ENCODE measurements at regions not wholly inside any gene's neighbourhood (a gene's known extent, or its start where the extent isn't known, plus 50 kb on each side); places are given as distances from the start of the nearest gene placed in this dataset.

DNA sequence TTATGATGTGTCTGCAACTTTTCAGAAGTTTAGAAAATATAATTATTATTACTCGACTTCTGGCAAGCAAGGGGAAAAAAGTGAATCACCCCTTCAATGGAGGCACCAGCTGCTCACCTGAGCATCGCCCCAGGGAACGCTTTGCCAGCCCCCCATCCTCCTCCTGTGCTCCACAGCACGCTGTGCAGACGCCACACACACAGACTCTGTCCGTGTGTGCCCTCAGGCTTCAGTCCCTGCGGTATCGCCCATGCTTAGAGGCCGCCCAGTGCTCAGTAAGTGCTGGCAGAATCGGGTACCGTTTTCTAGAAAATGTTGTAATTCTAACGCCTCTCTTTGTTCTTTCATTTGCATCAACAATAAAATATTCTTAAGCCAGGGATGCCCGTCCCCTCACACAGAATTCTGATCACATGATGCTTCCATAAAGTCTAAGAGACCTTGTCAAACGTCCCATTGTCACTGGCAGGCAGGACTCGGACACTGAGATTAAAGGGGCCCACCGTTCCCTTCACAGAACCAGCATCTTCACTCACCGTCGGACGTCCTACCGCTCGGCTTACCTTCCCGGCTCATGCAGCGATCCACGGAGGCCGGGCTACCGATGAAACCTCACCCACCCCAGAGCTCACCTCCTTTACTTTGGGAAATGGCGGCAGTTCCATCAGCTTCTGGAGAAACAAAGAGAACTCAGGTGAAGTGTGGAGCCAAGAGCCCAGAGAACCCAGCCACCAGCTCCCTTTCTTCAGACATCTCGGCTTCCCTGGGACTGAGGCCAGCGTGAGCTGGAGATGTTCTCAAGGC is 105.5 kb downstream of the DLL1 start:
- in situ Hi-C loops (cut with HindIII; ENCODE audit: low pct_unique_long_range_greater_than_20kb, low sequenced_read_pairs) = no loop called here
- no peak for DNase-seq (ENCODE audit: low read depth, low spot score)

GRCh38 chr6:170184316-170184715 is 106.6 kb downstream of the DLL1 start:
- DNase-seq (ENCODE audit: low read depth, low spot score) = no peak
- in situ Hi-C loops (cut with HindIII; ENCODE audit: low pct_unique_long_range_greater_than_20kb, low sequenced_read_pairs) = no loop called here

DNA sequence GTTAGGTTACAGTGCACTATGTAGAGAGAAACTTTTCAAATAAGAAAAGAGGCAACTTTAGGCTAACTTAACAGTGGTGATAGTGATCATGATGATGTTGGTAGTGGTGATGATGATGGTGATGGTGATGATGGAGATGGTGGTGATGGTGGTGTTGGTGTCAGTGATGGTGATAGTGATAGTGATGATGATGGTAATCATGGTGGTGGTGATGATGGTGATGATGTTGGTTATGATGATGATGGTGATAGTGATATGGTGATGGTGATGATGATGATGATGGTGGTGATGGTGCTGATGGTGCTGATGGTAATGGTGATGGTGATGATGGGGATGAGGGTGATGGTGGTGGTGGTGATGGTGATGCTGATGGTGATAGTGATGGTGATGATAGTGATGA is 107.4 kb downstream of the DLL1 start:
- in situ Hi-C loops (cut with HindIII; ENCODE audit: low pct_unique_long_range_greater_than_20kb, low sequenced_read_pairs) = no loop called here
- DNase-seq (ENCODE audit: low read depth, low spot score) = no peak

GRCh38 chr6:170182781-170183120 is 108.1 kb downstream of the DLL1 start:
- in situ Hi-C loops (cut with HindIII; ENCODE audit: low pct_unique_long_range_greater_than_20kb, low sequenced_read_pairs) = no loop called here
- no peak for DNase-seq (ENCODE audit: low read depth, low spot score)

DNA sequence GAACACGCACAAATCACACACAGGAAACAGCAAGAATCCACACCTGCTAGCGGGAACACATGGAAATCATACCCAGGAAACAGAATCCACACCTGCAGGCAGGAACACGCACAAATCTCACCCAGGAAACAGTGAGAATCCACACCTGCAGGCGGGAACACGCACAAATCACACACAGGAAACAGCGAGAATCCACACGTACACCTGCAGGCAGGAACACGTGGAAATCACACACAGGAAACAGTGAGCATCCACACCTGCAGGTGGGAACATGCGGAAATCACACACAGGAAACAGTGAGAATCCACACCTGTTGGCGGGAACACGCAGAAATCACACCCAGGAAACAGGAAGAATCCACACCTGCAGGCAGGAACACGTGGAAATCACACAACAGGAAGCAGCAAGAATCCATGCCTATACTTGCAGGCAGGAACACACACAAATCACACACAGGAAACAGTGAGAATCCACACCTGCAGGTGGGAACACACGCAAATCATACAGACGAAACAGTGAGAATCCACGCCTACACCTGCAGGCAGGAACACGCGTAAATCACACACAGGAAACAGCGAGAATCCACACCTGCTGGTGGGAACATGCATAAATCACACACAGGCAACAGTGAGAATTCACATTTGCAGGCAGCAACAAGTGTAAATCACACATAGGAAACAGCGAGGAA is 108.6 kb downstream of the DLL1 start:
- no peak for DNase-seq (ENCODE audit: low read depth, low spot score)
- in situ Hi-C loops (cut with HindIII; ENCODE audit: low pct_unique_long_range_greater_than_20kb, low sequenced_read_pairs) = no loop called here

GRCh38 chr6:170181338-170181690 is 109.6 kb downstream of the DLL1 start:
- no peak for DNase-seq (ENCODE audit: low read depth, low spot score)
- in situ Hi-C loops (cut with HindIII; ENCODE audit: low pct_unique_long_range_greater_than_20kb, low sequenced_read_pairs) = no loop called here

GRCh38 chr6:170180671-170181337 is 110.1 kb downstream of the DLL1 start:
- DNase-seq (ENCODE audit: low read depth, low spot score) = no peak
- in situ Hi-C loops (cut with HindIII; ENCODE audit: low pct_unique_long_range_greater_than_20kb, low sequenced_read_pairs) = no loop called here

- in situ Hi-C loops (cut with HindIII; ENCODE audit: low pct_unique_long_range_greater_than_20kb, low sequenced_read_pairs) = no loop called here
- no peak for DNase-seq (ENCODE audit: low read depth, low spot score)
Observed at GRCh38 chr6:170179616-170180324, 111.1 kb downstream of the DLL1 start.

DNA sequence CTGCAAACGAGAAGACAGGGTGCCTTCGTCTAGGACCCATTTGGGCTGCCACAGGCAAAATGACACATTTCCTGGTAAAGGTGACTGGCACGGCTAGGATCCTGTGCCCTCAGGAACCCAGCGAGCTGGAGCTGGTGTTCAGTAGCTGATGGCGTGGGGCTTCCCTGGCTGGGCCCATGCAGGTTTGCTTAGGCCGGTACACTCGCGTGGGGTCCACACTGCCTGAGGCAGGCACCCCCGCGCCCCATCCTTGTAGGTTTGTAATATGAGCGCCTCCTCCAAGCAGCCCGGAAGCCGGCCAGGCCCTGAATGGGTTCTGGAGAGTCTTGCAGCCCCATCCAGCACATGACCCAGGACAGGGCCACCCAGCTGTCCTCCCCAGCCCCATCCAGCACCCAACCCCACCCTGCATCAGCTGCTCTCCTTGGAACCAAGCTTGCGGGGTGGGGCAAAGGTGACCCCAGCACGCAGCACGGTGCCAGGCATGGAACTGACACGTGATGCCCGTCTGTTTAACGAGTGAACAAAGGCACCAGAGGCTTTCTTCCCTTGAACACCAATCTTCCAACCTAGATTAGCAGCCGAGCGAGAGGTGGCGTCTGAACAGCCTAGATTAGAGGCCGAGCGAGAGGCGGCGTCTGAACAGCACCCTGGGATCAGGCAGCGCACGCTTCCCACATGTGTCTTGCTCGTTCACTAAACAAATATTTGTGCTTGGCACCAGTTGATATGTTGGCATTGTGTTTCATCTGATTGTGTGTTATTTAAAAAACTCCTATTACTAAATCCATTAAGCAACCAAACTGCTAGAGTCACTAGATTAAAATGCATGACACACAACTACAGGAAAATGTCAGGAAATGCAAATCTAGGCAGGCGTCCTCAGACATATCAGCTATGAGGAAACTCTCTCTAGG is 112.1 kb downstream of the DLL1 start:
- no peak for DNase-seq (ENCODE audit: low read depth, low spot score)
- in situ Hi-C loops (cut with HindIII; ENCODE audit: low pct_unique_long_range_greater_than_20kb, low sequenced_read_pairs) = no loop called here

- no peak for DNase-seq (ENCODE audit: low read depth, low spot score)
- in situ Hi-C loops (cut with HindIII; ENCODE audit: low pct_unique_long_range_greater_than_20kb, low sequenced_read_pairs) = no loop called here
Observed at GRCh38 chr6:170177772-170178560, 112.9 kb downstream of the DLL1 start.

DNA sequence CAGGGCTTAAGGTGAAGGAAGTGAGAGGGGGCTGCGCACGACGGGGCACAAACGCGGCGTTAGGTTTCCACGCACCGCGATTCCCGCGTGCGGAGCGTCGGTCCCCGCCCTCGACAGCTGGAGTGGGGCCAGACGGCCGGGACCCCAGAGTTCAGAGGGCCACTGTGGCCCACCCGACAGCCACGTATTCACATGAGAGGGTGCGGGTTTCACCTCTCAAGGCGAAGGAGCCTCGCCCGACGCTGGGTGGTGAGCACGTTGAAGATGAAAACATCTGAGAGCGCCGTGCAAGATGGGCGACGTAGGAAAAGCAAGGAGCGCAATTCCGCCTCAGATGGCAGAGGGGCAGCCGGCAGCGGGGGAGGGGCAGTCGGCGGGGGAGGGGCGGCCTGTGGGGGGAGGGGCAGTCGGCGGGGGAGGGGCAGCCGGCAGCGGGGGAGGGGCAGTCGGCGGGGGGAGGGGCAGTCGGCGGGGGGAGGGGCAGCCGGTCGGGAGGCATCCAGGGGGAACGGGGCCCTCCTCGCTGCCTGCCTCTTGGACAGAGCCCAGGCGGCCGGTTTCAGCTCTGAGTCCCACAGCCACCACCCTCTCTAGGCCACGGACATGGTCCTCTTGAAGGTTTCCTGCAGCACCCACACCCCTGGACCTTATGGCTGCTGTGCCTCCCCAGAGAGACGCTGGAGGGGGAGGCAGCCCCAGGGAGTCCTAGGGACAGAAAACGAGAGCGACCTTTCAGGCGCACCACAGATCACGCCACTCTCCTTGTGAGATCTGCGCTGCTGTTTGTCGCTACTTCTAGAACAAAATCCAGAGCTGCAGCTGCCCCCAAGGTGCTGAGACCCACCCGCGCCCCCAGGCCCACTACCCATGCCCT is 113.7 kb downstream of the DLL1 start:
- no peak for DNase-seq (ENCODE audit: low read depth, low spot score)
- in situ Hi-C loops (cut with HindIII; ENCODE audit: low pct_unique_long_range_greater_than_20kb, low sequenced_read_pairs) = no loop called here

GRCh38 chr6:170176136-170176897 is 114.6 kb downstream of the DLL1 start:
- in situ Hi-C loops (cut with HindIII; ENCODE audit: low pct_unique_long_range_greater_than_20kb, low sequenced_read_pairs) = no loop called here
- DNase-seq (ENCODE audit: low read depth, low spot score) = no peak

DNA sequence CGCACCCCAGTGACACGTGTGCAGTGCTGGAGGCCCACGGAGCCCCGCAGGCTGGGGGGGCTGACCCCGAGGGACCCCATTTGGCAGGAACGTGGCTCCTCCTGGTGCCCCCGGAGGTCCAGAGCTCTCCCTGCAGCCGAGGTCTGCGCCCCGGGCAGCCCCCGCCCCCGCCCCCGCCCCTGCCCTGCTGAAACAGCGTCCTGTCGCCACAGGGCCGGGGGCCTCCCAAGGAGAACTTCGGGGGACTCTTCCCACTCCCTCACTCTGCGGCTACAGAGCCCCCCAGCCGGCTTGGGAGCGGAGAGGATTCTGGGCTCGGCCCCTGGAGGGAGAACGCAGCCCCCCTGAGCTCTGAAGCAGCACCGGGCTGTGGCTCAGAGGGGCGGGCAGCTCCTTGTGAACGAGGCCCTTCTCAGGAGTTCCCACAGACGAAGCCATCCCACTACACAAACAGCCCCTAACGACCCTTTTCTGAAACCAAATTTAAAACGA is 115.2 kb downstream of the DLL1 start:
- in situ Hi-C loops (cut with HindIII; ENCODE audit: low pct_unique_long_range_greater_than_20kb, low sequenced_read_pairs) = no loop called here
- DNase-seq (ENCODE audit: low read depth, low spot score) = no peak

DNA sequence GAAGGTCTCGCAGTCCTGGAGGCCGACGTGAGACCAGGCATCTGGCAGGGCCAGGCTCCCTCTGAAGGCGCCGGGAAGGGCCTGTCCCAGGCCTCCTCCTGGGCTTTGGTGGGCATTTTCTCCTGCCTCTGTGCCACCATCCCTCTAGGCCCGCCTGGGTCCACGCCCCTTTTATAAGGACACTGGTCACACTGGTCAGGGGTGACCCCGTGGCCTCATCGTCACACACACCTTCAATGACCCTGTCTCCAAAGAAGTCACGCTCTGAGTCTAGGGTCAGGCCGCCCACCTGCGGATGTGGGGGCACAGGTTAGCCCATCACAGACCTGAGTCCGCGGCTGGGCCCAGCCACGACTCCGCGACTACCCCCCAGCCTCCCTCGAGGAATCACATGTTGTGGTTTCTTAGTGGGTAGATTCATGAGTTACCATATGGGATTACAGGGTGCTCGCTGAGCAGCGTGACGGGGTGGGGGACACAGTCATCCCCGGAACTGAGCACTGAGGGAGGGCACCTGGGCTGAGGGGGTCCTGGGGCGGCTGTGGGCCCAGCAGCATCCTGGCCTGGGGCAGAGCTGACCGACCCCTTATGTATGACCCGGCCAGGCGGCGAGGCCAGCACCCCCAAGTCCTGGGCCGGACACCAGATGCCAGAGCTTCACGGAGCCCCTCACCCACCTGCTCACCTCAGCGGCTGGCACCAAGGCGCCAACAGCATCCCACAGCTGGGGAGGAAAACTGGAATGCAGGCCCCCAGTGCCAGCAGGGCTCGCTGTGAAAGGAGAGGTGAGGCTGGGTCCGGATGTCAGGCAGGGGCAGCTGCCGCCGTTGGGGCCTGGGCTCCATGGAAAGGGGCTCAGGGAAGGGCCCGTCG is 115.9 kb downstream of the DLL1 start:
- no peak for DNase-seq (ENCODE audit: low read depth, low spot score)
- in situ Hi-C loops (cut with HindIII; ENCODE audit: low pct_unique_long_range_greater_than_20kb, low sequenced_read_pairs) = no loop called here

Measured in SK-MEL-5 (cell line).